ENCODE measurements at regions not wholly inside any gene's neighbourhood (a gene's known extent, or its start where the extent isn't known, plus 50 kb on each side); places are given as distances from the start of the nearest gene placed in this dataset.

DNA sequence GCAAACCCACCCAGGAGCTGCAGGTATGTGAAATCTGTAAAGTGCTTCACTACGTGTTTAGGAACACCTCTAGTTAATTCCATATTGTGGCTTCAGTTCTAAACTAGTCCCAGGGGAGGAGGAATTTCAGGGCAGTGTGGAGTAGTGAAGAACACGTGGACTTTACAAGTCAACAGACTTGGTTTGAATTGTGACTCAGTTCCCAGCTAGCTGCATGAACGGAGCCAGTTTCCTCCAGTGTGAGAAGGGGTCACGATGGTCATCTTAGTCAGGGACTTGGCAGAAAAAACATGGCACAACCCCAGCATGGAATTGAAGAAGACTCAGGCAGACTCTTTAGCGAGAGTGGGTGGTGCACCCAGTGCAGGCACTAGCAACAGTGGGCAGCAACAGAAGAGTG is 175.7 kb upstream of the UBL3 start (continued):
- TF ChIP-seq, protein P1, sequence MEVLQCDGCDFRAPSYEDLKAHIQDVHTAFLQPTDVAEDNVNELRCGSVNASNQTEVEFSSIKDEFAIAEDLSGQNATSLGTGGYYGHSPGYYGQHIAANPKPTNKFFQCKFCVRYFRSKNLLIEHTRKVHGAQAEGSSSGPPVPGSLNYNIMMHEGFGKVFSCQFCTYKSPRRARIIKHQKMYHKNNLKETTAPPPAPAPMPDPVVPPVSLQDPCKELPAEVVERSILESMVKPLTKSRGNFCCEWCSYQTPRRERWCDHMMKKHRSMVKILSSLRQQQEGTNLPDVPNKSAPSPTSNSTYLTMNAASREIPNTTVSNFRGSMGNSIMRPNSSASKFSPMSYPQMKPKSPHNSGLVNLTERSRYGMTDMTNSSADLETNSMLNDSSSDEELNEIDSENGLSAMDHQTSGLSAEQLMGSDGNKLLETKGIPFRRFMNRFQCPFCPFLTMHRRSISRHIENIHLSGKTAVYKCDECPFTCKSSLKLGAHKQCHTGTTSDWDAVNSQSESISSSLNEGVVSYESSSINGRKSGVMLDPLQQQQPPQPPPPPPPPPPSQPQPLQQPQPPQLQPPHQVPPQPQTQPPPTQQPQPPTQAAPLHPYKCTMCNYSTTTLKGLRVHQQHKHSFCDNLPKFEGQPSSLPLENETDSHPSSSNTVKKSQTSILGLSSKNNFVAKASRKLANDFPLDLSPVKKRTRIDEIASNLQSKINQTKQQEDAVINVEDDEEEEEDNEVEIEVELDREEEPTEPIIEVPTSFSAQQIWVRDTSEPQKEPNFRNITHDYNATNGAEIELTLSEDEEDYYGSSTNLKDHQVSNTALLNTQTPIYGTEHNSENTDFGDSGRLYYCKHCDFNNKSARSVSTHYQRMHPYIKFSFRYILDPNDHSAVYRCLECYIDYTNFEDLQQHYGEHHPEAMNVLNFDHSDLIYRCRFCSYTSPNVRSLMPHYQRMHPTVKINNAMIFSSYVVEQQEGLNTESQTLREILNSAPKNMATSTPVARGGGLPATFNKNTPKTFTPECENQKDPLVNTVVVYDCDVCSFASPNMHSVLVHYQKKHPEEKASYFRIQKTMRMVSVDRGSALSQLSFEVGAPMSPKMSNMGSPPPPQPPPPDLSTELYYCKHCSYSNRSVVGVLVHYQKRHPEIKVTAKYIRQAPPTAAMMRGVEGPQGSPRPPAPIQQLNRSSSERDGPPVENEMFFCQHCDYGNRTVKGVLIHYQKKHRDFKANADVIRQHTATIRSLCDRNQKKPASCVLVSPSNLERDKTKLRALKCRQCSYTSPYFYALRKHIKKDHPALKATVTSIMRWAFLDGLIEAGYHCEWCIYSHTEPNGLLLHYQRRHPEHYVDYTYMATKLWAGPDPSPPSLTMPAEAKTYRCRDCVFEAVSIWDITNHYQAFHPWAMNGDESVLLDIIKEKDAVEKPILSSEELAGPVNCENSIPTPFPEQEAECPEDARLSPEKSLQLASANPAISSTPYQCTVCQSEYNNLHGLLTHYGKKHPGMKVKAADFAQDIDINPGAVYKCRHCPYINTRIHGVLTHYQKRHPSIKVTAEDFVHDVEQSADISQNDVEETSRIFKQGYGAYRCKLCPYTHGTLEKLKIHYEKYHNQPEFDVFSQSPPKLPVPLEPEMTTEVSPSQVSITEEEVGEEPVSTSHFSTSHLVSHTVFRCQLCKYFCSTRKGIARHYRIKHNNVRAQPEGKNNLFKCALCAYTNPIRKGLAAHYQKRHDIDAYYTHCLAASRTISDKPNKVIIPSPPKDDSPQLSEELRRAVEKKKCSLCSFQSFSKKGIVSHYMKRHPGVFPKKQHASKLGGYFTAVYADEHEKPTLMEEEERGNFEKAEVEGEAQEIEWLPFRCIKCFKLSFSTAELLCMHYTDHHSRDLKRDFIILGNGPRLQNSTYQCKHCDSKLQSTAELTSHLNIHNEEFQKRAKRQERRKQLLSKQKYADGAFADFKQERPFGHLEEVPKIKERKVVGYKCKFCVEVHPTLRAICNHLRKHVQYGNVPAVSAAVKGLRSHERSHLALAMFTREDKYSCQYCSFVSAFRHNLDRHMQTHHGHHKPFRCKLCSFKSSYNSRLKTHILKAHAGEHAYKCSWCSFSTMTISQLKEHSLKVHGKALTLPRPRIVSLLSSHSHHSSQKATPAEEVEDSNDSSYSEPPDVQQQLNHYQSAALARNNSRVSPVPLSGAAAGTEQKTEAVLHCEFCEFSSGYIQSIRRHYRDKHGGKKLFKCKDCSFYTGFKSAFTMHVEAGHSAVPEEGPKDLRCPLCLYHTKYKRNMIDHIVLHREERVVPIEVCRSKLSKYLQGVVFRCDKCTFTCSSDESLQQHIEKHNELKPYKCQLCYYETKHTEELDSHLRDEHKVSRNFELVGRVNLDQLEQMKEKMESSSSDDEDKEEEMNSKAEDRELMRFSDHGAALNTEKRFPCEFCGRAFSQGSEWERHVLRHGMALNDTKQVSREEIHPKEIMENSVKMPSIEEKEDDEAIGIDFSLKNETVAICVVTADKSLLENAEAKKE (CRISPR knock-in tag; IDR thresholded peaks at IDR 0.05): no peak
- TF ChIP-seq, protein P2, sequence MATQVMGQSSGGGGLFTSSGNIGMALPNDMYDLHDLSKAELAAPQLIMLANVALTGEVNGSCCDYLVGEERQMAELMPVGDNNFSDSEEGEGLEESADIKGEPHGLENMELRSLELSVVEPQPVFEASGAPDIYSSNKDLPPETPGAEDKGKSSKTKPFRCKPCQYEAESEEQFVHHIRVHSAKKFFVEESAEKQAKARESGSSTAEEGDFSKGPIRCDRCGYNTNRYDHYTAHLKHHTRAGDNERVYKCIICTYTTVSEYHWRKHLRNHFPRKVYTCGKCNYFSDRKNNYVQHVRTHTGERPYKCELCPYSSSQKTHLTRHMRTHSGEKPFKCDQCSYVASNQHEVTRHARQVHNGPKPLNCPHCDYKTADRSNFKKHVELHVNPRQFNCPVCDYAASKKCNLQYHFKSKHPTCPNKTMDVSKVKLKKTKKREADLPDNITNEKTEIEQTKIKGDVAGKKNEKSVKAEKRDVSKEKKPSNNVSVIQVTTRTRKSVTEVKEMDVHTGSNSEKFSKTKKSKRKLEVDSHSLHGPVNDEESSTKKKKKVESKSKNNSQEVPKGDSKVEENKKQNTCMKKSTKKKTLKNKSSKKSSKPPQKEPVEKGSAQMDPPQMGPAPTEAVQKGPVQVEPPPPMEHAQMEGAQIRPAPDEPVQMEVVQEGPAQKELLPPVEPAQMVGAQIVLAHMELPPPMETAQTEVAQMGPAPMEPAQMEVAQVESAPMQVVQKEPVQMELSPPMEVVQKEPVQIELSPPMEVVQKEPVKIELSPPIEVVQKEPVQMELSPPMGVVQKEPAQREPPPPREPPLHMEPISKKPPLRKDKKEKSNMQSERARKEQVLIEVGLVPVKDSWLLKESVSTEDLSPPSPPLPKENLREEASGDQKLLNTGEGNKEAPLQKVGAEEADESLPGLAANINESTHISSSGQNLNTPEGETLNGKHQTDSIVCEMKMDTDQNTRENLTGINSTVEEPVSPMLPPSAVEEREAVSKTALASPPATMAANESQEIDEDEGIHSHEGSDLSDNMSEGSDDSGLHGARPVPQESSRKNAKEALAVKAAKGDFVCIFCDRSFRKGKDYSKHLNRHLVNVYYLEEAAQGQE (IDR thresholded peaks at IDR 0.05; ENCODE audit: unreplicated experiment): no peak
- TF ChIP-seq ZNF331 (CRISPR knock-in tag; IDR thresholded peaks at IDR 0.05; ENCODE audit: low read depth) (no peak), EZH2phosphoT487 (IDR thresholded peaks at IDR 0.05; ENCODE audit: unreplicated experiment) (no peak), NANOG (IDR thresholded peaks at IDR 0.05; ENCODE audit: borderline replicate concordance) (no peak)

DNA sequence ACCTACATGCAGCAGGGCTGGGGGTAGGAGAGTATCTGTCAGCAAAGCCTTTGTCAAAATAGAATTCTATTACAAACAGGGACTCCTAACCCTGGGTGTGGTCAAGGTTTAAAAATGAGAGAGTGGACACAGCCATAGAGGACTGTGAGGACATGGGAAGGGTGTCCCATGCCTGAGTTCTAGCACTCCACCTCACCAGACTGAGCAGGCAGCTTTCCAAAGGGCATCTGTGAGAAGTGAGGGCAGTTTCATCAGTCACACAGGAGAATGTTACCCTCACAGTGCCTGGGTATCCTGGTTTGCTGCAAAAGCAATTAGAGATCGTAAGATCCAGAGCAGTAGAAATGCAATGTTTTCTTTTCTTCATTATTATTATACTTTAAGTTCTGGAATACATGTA is 174.9 kb upstream of the UBL3 start:
- no peak overlapping the region for H3K4me3 Mint-ChIP-seq
- Histone ChIP-seq H3K4me3 (no peak overlapping the region), H3K79me2 (replicated peaks; ENCODE audit: insufficient read depth) (no peaks in the 10 kb centered on the region), H3K4me1 (ENCODE audit: insufficient read depth) (peaks cover 6% of the 10 kb centered on the region; the same call in 1 of the 2 replicates), H3K9me2 (ENCODE audit: insufficient read depth) (no peaks in the 10 kb centered on the region), H2AFZ (no peak overlapping the region), H3K27me3 (ENCODE audit: insufficient read depth) (no peaks in the 10 kb centered on the region), H4K20me1 (replicated peaks; ENCODE audit: insufficient read depth) (no peaks in the 10 kb centered on the region), H3K4me2 (no peak overlapping the region), H3K27ac (ENCODE audit: low read depth) (no peak overlapping the region), H3K36me3 (ENCODE audit: insufficient read depth) (no peaks in the 10 kb centered on the region), H3F3A (replicated peaks; ENCODE audit: low read depth) (no peaks in the 10 kb centered on the region)
- no peak for ATAC-seq
- peaks cover 1% of the 10 kb centered on the region for H3K27me3 Mint-ChIP-seq (ENCODE audit: insufficient read depth, low read depth, poor library complexity)
- no peak overlapping the region for H3K27ac Mint-ChIP-seq
- peaks cover 4% of the 10 kb centered on the region for H3K4me1 Mint-ChIP-seq
- DNase-seq (ENCODE audit: low spot score): no peak
- H3K9me3 Mint-ChIP-seq: no peaks in the 10 kb centered on the region
- no peaks in the 10 kb centered on the region for H3K36me3 Mint-ChIP-seq (ENCODE audit: low read depth)
- TF ChIP-seq ZNF331 (CRISPR knock-in tag; IDR thresholded peaks at IDR 0.05; ENCODE audit: low read depth) (no peak), ZNF114 (CRISPR knock-in tag; IDR thresholded peaks at IDR 0.05) (no peak), STAT1 (IDR thresholded peaks at IDR 0.05; ENCODE audit: unreplicated experiment) (no peak), POLR2AphosphoS5 (IDR thresholded peaks at IDR 0.05; ENCODE audit: low read depth) (no peak), NANOG (IDR thresholded peaks at IDR 0.05; ENCODE audit: borderline replicate concordance) (no peak), EZH2 (IDR thresholded peaks at IDR 0.05; ENCODE audit: low read depth, unreplicated experiment) (no peak)
- TF ChIP-seq, protein P2 (IDR thresholded peaks at IDR 0.05; ENCODE audit: unreplicated experiment): no peak
- TF ChIP-seq, protein P3, sequence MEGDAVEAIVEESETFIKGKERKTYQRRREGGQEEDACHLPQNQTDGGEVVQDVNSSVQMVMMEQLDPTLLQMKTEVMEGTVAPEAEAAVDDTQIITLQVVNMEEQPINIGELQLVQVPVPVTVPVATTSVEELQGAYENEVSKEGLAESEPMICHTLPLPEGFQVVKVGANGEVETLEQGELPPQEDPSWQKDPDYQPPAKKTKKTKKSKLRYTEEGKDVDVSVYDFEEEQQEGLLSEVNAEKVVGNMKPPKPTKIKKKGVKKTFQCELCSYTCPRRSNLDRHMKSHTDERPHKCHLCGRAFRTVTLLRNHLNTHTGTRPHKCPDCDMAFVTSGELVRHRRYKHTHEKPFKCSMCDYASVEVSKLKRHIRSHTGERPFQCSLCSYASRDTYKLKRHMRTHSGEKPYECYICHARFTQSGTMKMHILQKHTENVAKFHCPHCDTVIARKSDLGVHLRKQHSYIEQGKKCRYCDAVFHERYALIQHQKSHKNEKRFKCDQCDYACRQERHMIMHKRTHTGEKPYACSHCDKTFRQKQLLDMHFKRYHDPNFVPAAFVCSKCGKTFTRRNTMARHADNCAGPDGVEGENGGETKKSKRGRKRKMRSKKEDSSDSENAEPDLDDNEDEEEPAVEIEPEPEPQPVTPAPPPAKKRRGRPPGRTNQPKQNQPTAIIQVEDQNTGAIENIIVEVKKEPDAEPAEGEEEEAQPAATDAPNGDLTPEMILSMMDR (conservative IDR thresholded peaks at IDR 0.05; ENCODE audit: low read depth in 2 of 2): no peak

Measured in GM23338 (cell line).